ENCODE measurements at regions not wholly inside any gene's neighbourhood (a gene's known extent, or its start where the extent isn't known, plus 50 kb on each side); places are given as distances from the start of the nearest gene placed in this dataset.

DNA sequence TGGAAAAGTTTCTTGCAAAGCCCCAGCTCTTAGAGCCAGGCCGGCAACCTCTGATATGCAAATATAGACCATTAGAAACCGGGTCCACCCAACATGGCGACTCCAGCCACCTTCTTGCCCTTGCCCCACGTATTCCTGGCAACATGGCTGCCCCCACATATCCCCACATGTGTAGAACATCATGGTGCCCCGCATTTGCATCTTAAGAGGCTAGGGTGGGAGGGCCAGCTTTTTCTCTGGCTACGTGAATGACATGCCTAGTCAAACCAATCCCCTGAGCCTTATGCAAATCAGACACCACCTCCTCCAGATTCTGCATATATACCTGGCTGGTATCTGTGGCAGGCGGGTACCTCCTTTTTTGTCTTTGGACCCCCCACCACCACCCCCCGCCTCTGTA is 106.1 kb upstream of the PTPRT start:
- no peak for TF ChIP-seq POLR2A (IDR thresholded peaks at IDR 0.05)
- TF ChIP-seq, protein P1, sequence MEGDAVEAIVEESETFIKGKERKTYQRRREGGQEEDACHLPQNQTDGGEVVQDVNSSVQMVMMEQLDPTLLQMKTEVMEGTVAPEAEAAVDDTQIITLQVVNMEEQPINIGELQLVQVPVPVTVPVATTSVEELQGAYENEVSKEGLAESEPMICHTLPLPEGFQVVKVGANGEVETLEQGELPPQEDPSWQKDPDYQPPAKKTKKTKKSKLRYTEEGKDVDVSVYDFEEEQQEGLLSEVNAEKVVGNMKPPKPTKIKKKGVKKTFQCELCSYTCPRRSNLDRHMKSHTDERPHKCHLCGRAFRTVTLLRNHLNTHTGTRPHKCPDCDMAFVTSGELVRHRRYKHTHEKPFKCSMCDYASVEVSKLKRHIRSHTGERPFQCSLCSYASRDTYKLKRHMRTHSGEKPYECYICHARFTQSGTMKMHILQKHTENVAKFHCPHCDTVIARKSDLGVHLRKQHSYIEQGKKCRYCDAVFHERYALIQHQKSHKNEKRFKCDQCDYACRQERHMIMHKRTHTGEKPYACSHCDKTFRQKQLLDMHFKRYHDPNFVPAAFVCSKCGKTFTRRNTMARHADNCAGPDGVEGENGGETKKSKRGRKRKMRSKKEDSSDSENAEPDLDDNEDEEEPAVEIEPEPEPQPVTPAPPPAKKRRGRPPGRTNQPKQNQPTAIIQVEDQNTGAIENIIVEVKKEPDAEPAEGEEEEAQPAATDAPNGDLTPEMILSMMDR (IDR thresholded peaks at IDR 0.05 in 4 of 5, conservative IDR thresholded peaks at IDR 0.05 in 1 of 5): no peak
